SK-N-SH (cell line): ENCODE measurements at regions not wholly inside any gene's neighbourhood (a gene's known extent, or its start where the extent isn't known, plus 50 kb on each side); places are given as distances from the start of the nearest gene placed in this dataset.

ENCODE experiments used
- CTCF ChIA-PET: fragments of 300-600, 350-600 bp; formaldehyde crosslinking; extraction: SDS; loops from one replicate; lab custom pipeline; 2021; lab: Yijun Ruan, JAX
- POLR2A ChIA-PET: fragments of 350-600 bp; sonication (Branson Sonifier 250); formaldehyde crosslinking; extraction: SDS; loops from one replicate; lab custom pipeline; 2020; ENCODE audit warnings: antibody characterized with exemption, inconsistent platforms; lab: Yijun Ruan, JAX
- DNase-seq: peaks from one replicate; pipeline ENCODE4 v3.0.0; 2012
- H2AFZ ChIP-seq: fragments of 200-600 bp; sonication (generic); 2 replicates; pipeline ENCODE4 v1.8.1; 2016; ENCODE audit warnings: antibody characterized with exemption, mild to moderate bottlenecking, low read depth
- H3F3A ChIP-seq: fragments of 200-600 bp; sonication (generic); replicated peaks from 2 replicates; pipeline ENCODE3; 2016; ENCODE audit warnings: antibody characterized with exemption, mild to moderate bottlenecking; ENCODE audit not compliant: insufficient read depth
- H3K27ac ChIP-seq, 2 experiments: fragments of 200-500 bp in 1 of 2; fragments of 200-600 bp in 1 of 2; sonication (Bioruptor generic) in 1 of 2; sonication (generic), shearing (Covaris generic) in 1 of 2; 2 replicates each; pipeline versions ENCODE4 v1.5.1 to v1.6.1; 2014 to 2016; ENCODE audit warnings: low read depth in 2 of 2, inconsistent platforms in 1 of 2, low read length in 1 of 2, mild to moderate bottlenecking in 1 of 2, mixed read lengths in 1 of 2
- H3K27me3 ChIP-seq: fragments of 200-600 bp; sonication (generic), shearing (Covaris generic); 2 replicates; pipeline ENCODE4 v1.6.1; 2016; ENCODE audit warnings: mixed run types; ENCODE audit not compliant: insufficient read depth
- H3K36me3 ChIP-seq, 2 experiments: fragments of 200-500 bp in 1 of 2; fragments of 200-600 bp in 1 of 2; sonication (Bioruptor generic) in 1 of 2; sonication (generic) in 1 of 2; replicated peaks in 1 of 2; 2 replicates each; pipeline versions ENCODE3 to v1.5.1; 2014 to 2016; ENCODE audit warnings: low read length in 1 of 2, mild to moderate bottlenecking in 1 of 2; ENCODE audit not compliant: insufficient read depth in 2 of 2, control insufficient read depth in 1 of 2
- H3K4me1 ChIP-seq, 2 experiments: fragments of 200-500 bp in 1 of 2; fragments of 200-600 bp in 1 of 2; sonication (Bioruptor generic) in 1 of 2; sonication (generic), shearing (Covaris generic) in 1 of 2; 2 replicates each; pipeline versions ENCODE4 v1.5.1 to v1.6.1; 2014 to 2016; ENCODE audit warnings: low read depth in 1 of 2, low read length in 1 of 2, mixed run types in 1 of 2; ENCODE audit not compliant: insufficient read depth in 2 of 2, control insufficient read depth in 1 of 2
- H3K4me2 ChIP-seq: fragments of 200-600 bp; sonication (generic), shearing (Covaris generic); 2 replicates; pipeline ENCODE4 v1.6.1; 2017; ENCODE audit warnings: mixed run types
- H3K4me3 ChIP-seq, 2 experiments: fragments of 200-500 bp in 1 of 2; fragments of 200-600 bp in 1 of 2; sonication (Bioruptor generic) in 1 of 2; sonication (generic), shearing (Covaris generic) in 1 of 2; 2 replicates each; pipeline versions ENCODE4 v1.5.1 to v1.8.1; 2014 to 2016; ENCODE audit warnings: low read depth in 2 of 2, inconsistent platforms in 1 of 2, low read length in 1 of 2, mild to moderate bottlenecking in 1 of 2, mixed read lengths in 1 of 2, moderate library complexity in 1 of 2
- H3K79me2 ChIP-seq: fragments of 200-600 bp; sonication (generic); 2 replicates; pipeline ENCODE4 v1.8.1; 2017; ENCODE audit warnings: mild to moderate bottlenecking; ENCODE audit not compliant: insufficient read depth
- H3K9ac ChIP-seq: fragments of 200-600 bp; sonication (generic); 2 replicates; pipeline ENCODE4 v1.6.1; 2017; ENCODE audit warnings: mixed run types
- H3K9me2 ChIP-seq: fragments of 200-600 bp; sonication (generic); 2 replicates; pipeline ENCODE4 v1.6.1; 2017; ENCODE audit warnings: mixed run types
- H3K9me3 ChIP-seq: fragments of 200-600 bp; sonication (generic); 2 replicates; pipeline ENCODE4 v1.6.1; 2017; ENCODE audit warnings: mixed run types, mild to moderate bottlenecking, moderate library complexity
- H4K20me1 ChIP-seq: fragments of 200-600 bp; sonication (generic); 2 replicates; pipeline ENCODE4 v1.6.1; 2017; ENCODE audit warnings: mild to moderate bottlenecking, mixed run types; ENCODE audit not compliant: insufficient read depth
- CHD2 ChIP-seq: fragments of 150-350 bp; IDR thresholded peaks from 2 replicates; pipeline ENCODE4 v1.6.1; 2018; ENCODE audit warnings: low read length; ENCODE audit not compliant: partially characterized antibody
- CTCF ChIP-seq: fragments of 200-600 bp; sonication (generic); IDR thresholded peaks from 2 replicates; pipeline ENCODE4 v1.6.1; 2017; ENCODE audit warnings: antibody characterized with exemption, mild to moderate bottlenecking, moderate library complexity
- GABPA ChIP-seq: IDR thresholded peaks from 2 replicates; pipeline ENCODE4 v1.4.0; 2012; ENCODE audit warnings: low read depth, mild to moderate bottlenecking
- IRF3 ChIP-seq: fragments of 150-350 bp; IDR thresholded peaks from 2 replicates; pipeline ENCODE4 v1.6.1; 2016; ENCODE audit warnings: mild to moderate bottlenecking, low read depth, low read length
- MXI1 ChIP-seq: IDR thresholded peaks from 2 replicates; pipeline ENCODE4 v1.6.1; 2012; ENCODE audit warnings: mild to moderate bottlenecking, low read depth, low read length, improper control_type of control experiment
- POLR2AphosphoS5 ChIP-seq: IDR thresholded peaks from 2 replicates; pipeline ENCODE4 v1.6.1; 2012; ENCODE audit warnings: low read depth, low read length
- REST ChIP-seq: IDR thresholded peaks from 2 replicates; pipeline ENCODE4 v1.6.1; 2012; ENCODE audit warnings: mild to moderate bottlenecking, low read depth, low read length, moderate library complexity
- RFX5 ChIP-seq: IDR thresholded peaks from 2 replicates; pipeline ENCODE4 v1.6.1; 2012; ENCODE audit warnings: mild to moderate bottlenecking, improper control_type of control experiment, low read length
- RXRA ChIP-seq: IDR thresholded peaks from 2 replicates; pipeline ENCODE4 v1.4.0; 2012; ENCODE audit warnings: low read depth, mild to moderate bottlenecking, borderline replicate concordance
- SMC3 ChIP-seq: IDR thresholded peaks from 2 replicates; pipeline ENCODE4 v1.6.1; 2012; ENCODE audit warnings: low read depth, low read length, improper control_type of control experiment
- TEAD4 ChIP-seq: IDR thresholded peaks from 2 replicates; pipeline ENCODE4 v1.4.0; 2012; ENCODE audit warnings: mild to moderate bottlenecking, borderline replicate concordance; ENCODE audit not compliant: insufficient read depth
- USF1 ChIP-seq: IDR thresholded peaks from 2 replicates; pipeline ENCODE4 v1.4.0; 2012; ENCODE audit warnings: low read depth, borderline replicate concordance
- WGBS: methylation state at CpG from one replicate; pipeline ENCODE4 v1.1.6; 2017; ENCODE audit warnings: low lambda C conversion rate; 5-methylcytosine and 5-hydroxymethylcytosine counted together

GRCh38 chr1:5711956-5712645 is 280.1 kb downstream of the NPHP4 start:
- no peak for DNase-seq
- H3K27me3 ChIP-seq = no peaks in the 10 kb centered on the region
- H3K27ac ChIP-seq = no peak overlapping the region
- ChIA-PET CTCF (interaction anchor here (1.1 to 5.3 kb wide), 2 partner anchors 10 to 33 kb away, joined by 3 to 15 read pairs; no protein-coding TSS in a partner anchor), POLR2A (no interaction called here)
- H3K9me2 ChIP-seq = no peaks in the 10 kb centered on the region
- H3K9me3 ChIP-seq = no peaks in the 10 kb centered on the region
- peaks cover 0 to 7% of the 10 kb centered on the region in 2 experiments; a peak in 1 of 4 replicates for H3K4me1 ChIP-seq
- 88% methylated on average over 38 of the region's 45 CpGs for WGBS
- TF ChIP-seq RXRA (no peak), IRF3 (no peak), USF1 (no peak), GABPA (no peak), MXI1 (no peak), REST (no peak), RFX5 (no peak), TEAD4 (no peak), SMC3 (no peak), CHD2 (no peak), POLR2AphosphoS5 (no peak), CTCF (no peak)
- no peak overlapping the region for H2AFZ ChIP-seq
- no peaks in the 10 kb centered on the region for H3K79me2 ChIP-seq
- no peaks in the 10 kb centered on the region for H3K36me3 ChIP-seq
- no peak overlapping the region for H3K4me2 ChIP-seq
- no peak overlapping the region for H3K4me3 ChIP-seq
- no peaks in the 10 kb centered on the region for H4K20me1 ChIP-seq
- no peak overlapping the region for H3K9ac ChIP-seq
- H3F3A ChIP-seq = no peaks in the 10 kb centered on the region
